Retinal pigment epithelial cell (primary cell): ENCODE measurements at regions not wholly inside any gene's neighbourhood (a gene's known extent, or its start where the extent isn't known, plus 50 kb on each side); places are given as distances from the start of the nearest gene placed in this dataset.
"Not testable (repeated sequence)": the region's sequence is repeated elsewhere in the genome, so short reads cannot be mapped to it uniquely, and the experiment has no call there.

Source experiments
- DNase-seq: peaks from one replicate; pipeline ENCODE4 v3.0.0-alpha.2; 2010; ENCODE audit warnings: low read depth
- H3K4me3 ChIP-seq: 2 replicates; pipeline ENCODE4 v1.5.1; 2011; ENCODE audit warnings: mild to moderate bottlenecking, low read length, control low read depth, moderate library complexity
- CTCF ChIP-seq: conservative IDR thresholded peaks from 2 replicates; pipeline ENCODE4 v1.5.1; 2011; ENCODE audit warnings: low read depth, low read length, control low read depth, inconsistent platforms

- no peak overlapping the region for H3K4me3 ChIP-seq
- no peak for TF ChIP-seq CTCF
- DNase-seq: no peak
These were observed 457.6 kb upstream of the ZNF337 start for GRCh38 chr20:26154224-26154623.

- no peak for DNase-seq
- no peak overlapping the region for H3K4me3 ChIP-seq
- no peak for TF ChIP-seq CTCF
These were observed 438.9 kb upstream of the ZNF337 start for GRCh38 chr20:26135325-26136110.

- DNase-seq: no peak
- TF ChIP-seq CTCF: no peak
These were observed 438.0 kb upstream of the ZNF337 start for GRCh38 chr20:26134606-26135005.

GRCh38 chr20:26133794-26134193 is 437.1 kb upstream of the ZNF337 start:
- not testable (repeated sequence) for H3K4me3 ChIP-seq, DNase-seq

More at GRCh38 chr20:26134606-26135005, 438.0 kb upstream of the ZNF337 start:
- no peak overlapping the region for H3K4me3 ChIP-seq

GRCh38 chr20:26120920-26121319 is 424.3 kb upstream of the ZNF337 start:
- not testable (repeated sequence) for H3K4me3 ChIP-seq, DNase-seq

GRCh38 chr20:26094498-26094897 is 397.8 kb upstream of the ZNF337 start:
- DNase-seq, H3K4me3 ChIP-seq: not testable (repeated sequence)

GRCh38 chr20:26091921-26092320 is 395.3 kb upstream of the ZNF337 start:
- not testable (repeated sequence) for DNase-seq, H3K4me3 ChIP-seq

- H3K4me3 ChIP-seq, DNase-seq: not testable (repeated sequence)
These were observed 389.5 kb upstream of the ZNF337 start for GRCh38 chr20:26086195-26086594.

GRCh38 chr20:26073972-26074371 is 377.3 kb upstream of the ZNF337 start:
- not testable (repeated sequence) for H3K4me3 ChIP-seq, DNase-seq

GRCh38 chr20:26059324-26059723 is 362.7 kb upstream of the ZNF337 start:
- not testable (repeated sequence) for H3K4me3 ChIP-seq, DNase-seq

GRCh38 chr20:26058446-26058845 is 361.8 kb upstream of the ZNF337 start:
- not testable (repeated sequence) for H3K4me3 ChIP-seq

GRCh38 chr20:26057135-26057752 is 360.6 kb upstream of the ZNF337 start:
- not testable (repeated sequence) for H3K4me3 ChIP-seq, DNase-seq

More at GRCh38 chr20:26058446-26058845, 361.8 kb upstream of the ZNF337 start:
- DNase-seq: not testable (repeated sequence)

- H3K4me3 ChIP-seq, DNase-seq: not testable (repeated sequence)
These were observed 329.1 kb upstream of the ZNF337 start for GRCh38 chr20:26025792-26026191.

- H3K4me3 ChIP-seq: not testable (repeated sequence)
These were observed 314.3 kb upstream of the ZNF337 start for GRCh38 chr20:26010942-26011276.

GRCh38 chr20:26010224-26010941 is 313.7 kb upstream of the ZNF337 start:
- peak overlapping the region; percentile 59 for H3K4me3 ChIP-seq
- not testable (repeated sequence) for DNase-seq

More at GRCh38 chr20:26010942-26011276, 314.3 kb upstream of the ZNF337 start:
- DNase-seq: not testable (repeated sequence)
